ENCODE measurements at regions not wholly inside any gene's neighbourhood (a gene's known extent, or its start where the extent isn't known, plus 50 kb on each side); places are given as distances from the start of the nearest gene placed in this dataset.

GRCh38 chr11:11177156-11177808, 175.8 kb downstream of the CSNK2A3 start:
- no peak for DNase-seq (ENCODE audit: low read depth in 2 of 3, low spot score in 2 of 3)

GRCh38 chr11:11173316-11174025, 179.6 kb downstream of the CSNK2A3 start:
- DNase-seq (ENCODE audit: low read depth in 2 of 3, low spot score in 2 of 3), result no peak

- DNase-seq (ENCODE audit: low read depth in 2 of 3, low spot score in 2 of 3), result no peak
Observed at GRCh38 chr11:11171854-11172253, 181.2 kb downstream of the CSNK2A3 start.

- no peak for DNase-seq (ENCODE audit: low read depth in 2 of 3, low spot score in 2 of 3)
Observed at GRCh38 chr11:11171285-11171684, 181.8 kb downstream of the CSNK2A3 start.

GRCh38 chr11:11170352-11171084, 182.5 kb downstream of the CSNK2A3 start:
- no peak for DNase-seq (ENCODE audit: low read depth in 2 of 3, low spot score in 2 of 3)

GRCh38 chr11:11169715-11170351, 183.2 kb downstream of the CSNK2A3 start:
- DNase-seq (ENCODE audit: low read depth in 2 of 3, low spot score in 2 of 3), result no peak

GRCh38 chr11:11167806-11168205, 185.2 kb downstream of the CSNK2A3 start:
- DNase-seq (ENCODE audit: low read depth in 2 of 3, low spot score in 2 of 3), result no peak

GRCh38 chr11:11164334-11164690, 188.7 kb downstream of the CSNK2A3 start:
- no peak for DNase-seq (ENCODE audit: low read depth in 2 of 3, low spot score in 2 of 3)

GRCh38 chr11:11163669-11164333, 189.2 kb downstream of the CSNK2A3 start:
- no peak for DNase-seq (ENCODE audit: low read depth in 2 of 3, low spot score in 2 of 3)

- DNase-seq (ENCODE audit: low read depth in 2 of 3, low spot score in 2 of 3), result no peak
Observed at GRCh38 chr11:11163236-11163635, 189.8 kb downstream of the CSNK2A3 start.

GRCh38 chr11:11157185-11157584, 195.9 kb downstream of the CSNK2A3 start:
- DNase-seq (ENCODE audit: low read depth in 2 of 3, low spot score in 2 of 3), result no peak

GRCh38 chr11:11155962-11156815, 196.9 kb downstream of the CSNK2A3 start:
- DNase-seq (ENCODE audit: low read depth in 2 of 3, low spot score in 2 of 3), result peak in 1 of 3 experiments; percentile 31

- no peak for DNase-seq (ENCODE audit: low read depth in 2 of 3, low spot score in 2 of 3)
Observed at GRCh38 chr11:11152877-11153276, 200.2 kb downstream of the CSNK2A3 start.

- DNase-seq (ENCODE audit: low read depth in 2 of 3, low spot score in 2 of 3), result no peak
Observed at GRCh38 chr11:11149671-11150459, 203.2 kb downstream of the CSNK2A3 start.

GRCh38 chr11:11148596-11148995, 204.5 kb downstream of the CSNK2A3 start:
- DNase-seq (ENCODE audit: low read depth in 2 of 3, low spot score in 2 of 3), result no peak

GRCh38 chr11:11148104-11148509, 204.9 kb downstream of the CSNK2A3 start:
- DNase-seq (ENCODE audit: low read depth in 2 of 3, low spot score in 2 of 3), result no peak

- no peak for DNase-seq (ENCODE audit: low read depth in 2 of 3, low spot score in 2 of 3)
Observed at GRCh38 chr11:11146830-11147229, 206.2 kb downstream of the CSNK2A3 start.

- DNase-seq (ENCODE audit: low read depth in 2 of 3, low spot score in 2 of 3), result no peak
Observed at GRCh38 chr11:11143849-11144248, 209.2 kb downstream of the CSNK2A3 start.

- DNase-seq (ENCODE audit: low read depth in 2 of 3, low spot score in 2 of 3), result no peak
Observed at GRCh38 chr11:11142430-11142829, 210.6 kb downstream of the CSNK2A3 start.
